Type B pancreatic cell (in vitro differentiated cells): ENCODE measurements at regions not wholly inside any gene's neighbourhood (a gene's known extent, or its start where the extent isn't known, plus 50 kb on each side); places are given as distances from the start of the nearest gene placed in this dataset.
A peak's percentile ranks its signal among the peaks of the same experiment; 100 is the strongest.
"Not testable (repeated sequence)": the region's sequence is repeated elsewhere in the genome, so short reads cannot be mapped to it uniquely, and the experiment has no call there.

Experiments
- DNase-seq: peaks from one replicate; pipeline ENCODE4 v3.0.0; 2021; ENCODE audit warnings: mixed read lengths; ENCODE audit not compliant: unreplicated experiment; ENCODE audit errors: extremely low spot score
- H3K27ac Mint-ChIP-seq: 2 replicates; pipeline ENCODE4 v1.8.0; 2021; ENCODE audit warnings: mild to moderate bottlenecking, mixed read lengths
- H3K27me3 Mint-ChIP-seq: 2 replicates; pipeline ENCODE4 v1.8.0; 2021; ENCODE audit warnings: mixed read lengths
- H3K36me3 Mint-ChIP-seq: 2 replicates; pipeline ENCODE4 v1.8.0; 2021; ENCODE audit warnings: mixed read lengths
- H3K4me1 Mint-ChIP-seq: one replicate; pipeline ENCODE4 v1.8.0; 2021; ENCODE audit warnings: mixed read lengths; ENCODE audit not compliant: unreplicated experiment
- H3K4me3 Mint-ChIP-seq: 2 replicates; pipeline ENCODE4 v1.8.0; 2021; ENCODE audit warnings: mild to moderate bottlenecking, mixed read lengths
- H3K9me3 Mint-ChIP-seq: 2 replicates; pipeline ENCODE4 v1.8.0; 2021; ENCODE audit warnings: mixed read lengths
- TF ChIP-seq, protein P1 (sequence below): fragments of 200-600 bp; sonication (generic); conservative IDR thresholded peaks from 2 replicates; pipeline ENCODE4 v1.5.0; 2021; ENCODE audit warnings: antibody characterized with exemption, mild to moderate bottlenecking

DNA sequence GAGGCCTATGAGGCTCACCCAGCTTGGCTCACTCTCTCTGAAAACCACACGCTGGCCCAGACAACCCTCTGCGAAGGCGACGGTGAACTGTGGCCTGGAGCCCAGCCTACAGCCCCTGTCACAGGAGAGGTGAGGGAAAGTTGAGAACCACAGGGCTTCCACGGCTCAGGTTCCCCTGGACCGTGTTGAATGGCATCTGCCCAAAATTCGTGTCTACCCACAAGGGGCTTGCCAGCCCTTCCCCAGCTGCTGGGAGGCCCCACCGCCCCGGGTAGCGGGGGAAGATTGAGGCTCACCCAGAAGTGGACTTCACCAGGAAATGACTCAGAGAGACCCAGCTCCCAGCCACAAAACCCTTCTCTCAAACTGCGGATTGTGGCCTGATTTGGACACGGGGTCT, 197.1 kb downstream of the CTTN start:
- TF ChIP-seq, protein P1, sequence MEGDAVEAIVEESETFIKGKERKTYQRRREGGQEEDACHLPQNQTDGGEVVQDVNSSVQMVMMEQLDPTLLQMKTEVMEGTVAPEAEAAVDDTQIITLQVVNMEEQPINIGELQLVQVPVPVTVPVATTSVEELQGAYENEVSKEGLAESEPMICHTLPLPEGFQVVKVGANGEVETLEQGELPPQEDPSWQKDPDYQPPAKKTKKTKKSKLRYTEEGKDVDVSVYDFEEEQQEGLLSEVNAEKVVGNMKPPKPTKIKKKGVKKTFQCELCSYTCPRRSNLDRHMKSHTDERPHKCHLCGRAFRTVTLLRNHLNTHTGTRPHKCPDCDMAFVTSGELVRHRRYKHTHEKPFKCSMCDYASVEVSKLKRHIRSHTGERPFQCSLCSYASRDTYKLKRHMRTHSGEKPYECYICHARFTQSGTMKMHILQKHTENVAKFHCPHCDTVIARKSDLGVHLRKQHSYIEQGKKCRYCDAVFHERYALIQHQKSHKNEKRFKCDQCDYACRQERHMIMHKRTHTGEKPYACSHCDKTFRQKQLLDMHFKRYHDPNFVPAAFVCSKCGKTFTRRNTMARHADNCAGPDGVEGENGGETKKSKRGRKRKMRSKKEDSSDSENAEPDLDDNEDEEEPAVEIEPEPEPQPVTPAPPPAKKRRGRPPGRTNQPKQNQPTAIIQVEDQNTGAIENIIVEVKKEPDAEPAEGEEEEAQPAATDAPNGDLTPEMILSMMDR = no peak
- H3K27ac Mint-ChIP-seq = peak overlapping the region; percentile 61

DNA sequence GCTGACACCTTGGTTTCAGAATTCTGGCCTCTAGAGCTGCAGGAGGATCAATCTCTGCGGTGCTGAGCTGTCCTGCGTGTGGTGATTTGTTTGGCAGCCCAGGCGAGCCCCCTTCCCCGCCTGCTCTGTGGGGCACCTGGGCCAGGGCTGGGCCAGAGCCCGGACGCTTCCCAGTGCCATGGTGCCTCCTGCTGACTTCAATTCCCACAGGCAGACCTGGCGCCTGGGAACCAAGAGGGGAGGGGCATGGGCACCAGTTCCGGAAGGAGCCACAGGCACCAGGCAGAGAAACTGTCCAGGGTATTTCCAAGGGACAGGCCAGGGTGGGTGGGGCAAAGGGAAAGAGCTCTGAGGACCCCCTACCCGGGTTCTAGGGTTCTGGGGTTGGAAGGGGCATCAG, 197.8 kb downstream of the CTTN start:
- Mint-ChIP-seq H3K27me3 (no peaks in the 10 kb centered on the region), H3K9me3 (no peaks in the 10 kb centered on the region), H3K36me3 (no peaks in the 10 kb centered on the region), H3K4me1 (peaks cover 13% of the 10 kb centered on the region), H3K4me3 (no peak overlapping the region), H3K27ac (no peak overlapping the region)
- TF ChIP-seq, protein P1 = no peak
- no peak for DNase-seq

More for the DNA sequence above, 197.1 kb downstream of the CTTN start:
- DNase-seq = no peak
- H3K9me3 Mint-ChIP-seq = no peaks in the 10 kb centered on the region
- no peaks in the 10 kb centered on the region for H3K27me3 Mint-ChIP-seq
- peaks cover 14% of the 10 kb centered on the region for H3K4me1 Mint-ChIP-seq
- H3K36me3 Mint-ChIP-seq = no peaks in the 10 kb centered on the region
- H3K4me3 Mint-ChIP-seq = no peak overlapping the region

DNA sequence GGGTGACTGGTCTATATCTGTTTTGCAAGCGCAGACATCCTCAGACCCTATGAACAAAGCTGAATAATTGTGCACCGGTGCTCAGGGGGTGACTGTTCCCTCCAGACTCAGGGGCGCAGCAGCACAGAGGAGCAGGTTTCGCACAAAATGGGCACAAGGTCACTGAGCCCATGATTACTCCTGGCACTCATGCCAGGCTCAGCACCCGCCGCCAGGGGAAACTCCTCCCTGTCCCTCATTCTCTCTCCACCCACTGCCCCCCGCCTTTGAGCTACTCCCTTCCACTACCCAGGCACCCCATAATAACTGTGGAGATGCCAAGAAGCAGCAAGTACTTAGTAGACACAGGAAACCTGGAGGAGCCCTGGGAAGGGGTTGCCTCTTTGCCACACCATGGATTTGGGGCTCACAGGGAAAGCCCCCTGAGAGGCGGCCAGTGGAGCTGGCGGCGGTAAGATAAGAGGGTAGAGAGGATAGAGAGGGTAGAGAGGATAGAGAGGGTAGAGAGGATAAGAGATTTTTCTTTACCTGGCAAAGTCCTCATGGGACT, 198.8 kb downstream of the CTTN start:
- no peak for DNase-seq
- Mint-ChIP-seq H3K9me3 (no peaks in the 10 kb centered on the region), H3K4me3 (no peak overlapping the region), H3K27me3 (no peaks in the 10 kb centered on the region), H3K36me3 (no peaks in the 10 kb centered on the region), H3K4me1 (peaks cover 20% of the 10 kb centered on the region), H3K27ac (no peak overlapping the region)
- TF ChIP-seq, protein P1 = no peak

DNA sequence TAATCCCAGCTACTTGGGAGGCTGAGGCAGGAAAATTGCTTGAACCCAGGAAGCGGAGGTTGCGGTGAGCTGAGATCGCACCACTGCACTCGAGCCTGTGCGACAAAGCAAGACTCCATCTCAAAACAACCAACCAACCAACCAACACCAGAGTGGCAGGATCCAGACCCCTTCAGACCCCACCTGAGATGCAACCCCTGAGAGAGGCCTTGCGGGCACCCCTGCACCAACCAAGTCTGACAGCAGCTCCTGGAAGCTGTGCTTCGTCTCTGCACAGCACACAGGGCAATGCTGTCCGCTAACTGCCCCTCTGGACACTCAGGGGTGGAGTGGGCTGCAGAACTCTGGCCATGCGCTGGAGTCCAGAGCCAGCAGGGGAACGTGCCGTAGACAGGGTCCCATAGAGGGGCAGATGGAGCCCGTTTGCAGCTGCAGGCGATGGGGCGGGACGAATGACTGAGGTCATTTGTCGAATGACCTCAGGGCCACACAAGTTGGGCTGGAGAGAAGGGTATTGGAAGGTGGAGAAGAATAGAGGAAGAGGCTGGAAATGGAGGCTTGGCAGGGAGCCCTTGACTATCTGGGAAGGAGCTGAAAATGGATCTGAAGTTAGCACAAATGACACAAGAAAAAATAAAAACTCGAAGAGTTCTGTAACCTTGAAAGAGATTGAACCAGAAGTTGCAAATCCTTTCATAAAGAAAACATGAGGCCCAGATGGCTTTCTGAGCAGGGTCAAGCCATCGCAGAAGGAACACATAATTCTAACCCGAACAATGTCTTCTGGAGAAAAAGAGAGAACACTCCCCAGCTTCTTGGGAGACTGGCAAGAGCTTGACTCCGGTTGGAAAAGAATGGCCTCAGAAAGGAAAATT, 199.7 kb downstream of the CTTN start:
- no peaks in the 10 kb centered on the region for H3K9me3 Mint-ChIP-seq
- DNase-seq = no peak
- H3K4me3 Mint-ChIP-seq = no peak overlapping the region
- H3K36me3 Mint-ChIP-seq = no peaks in the 10 kb centered on the region
- TF ChIP-seq, protein P1 = no peak
- peaks cover 23% of the 10 kb centered on the region for H3K4me1 Mint-ChIP-seq
- H3K27ac Mint-ChIP-seq = no peak overlapping the region
- no peaks in the 10 kb centered on the region for H3K27me3 Mint-ChIP-seq

DNA sequence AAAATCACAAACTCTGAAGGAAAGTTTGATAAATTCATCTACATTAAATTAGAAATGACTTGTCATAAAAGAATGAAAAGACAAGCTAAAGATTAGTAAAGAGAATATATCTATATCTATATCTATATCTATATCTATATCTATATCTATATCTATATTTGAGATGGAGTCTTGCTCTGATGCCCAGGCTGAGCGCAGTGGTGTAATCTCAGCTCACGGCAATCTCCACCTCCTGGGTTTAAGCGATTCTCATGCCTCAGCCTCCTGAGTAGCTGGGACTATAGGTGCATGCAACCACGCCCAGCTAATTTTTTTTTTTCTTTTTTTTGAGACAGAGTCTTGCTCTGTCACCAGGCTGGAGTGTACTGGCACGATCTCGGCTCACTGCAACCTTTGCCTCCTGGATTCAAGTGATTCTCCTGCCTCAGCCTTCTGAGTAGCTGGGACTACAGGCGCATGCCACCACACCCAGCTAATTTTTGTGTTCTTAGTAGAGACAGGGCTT, 202.6 kb downstream of the CTTN start:
- H3K27me3 Mint-ChIP-seq, DNase-seq, H3K27ac Mint-ChIP-seq, H3K4me3 Mint-ChIP-seq, H3K36me3 Mint-ChIP-seq, H3K9me3 Mint-ChIP-seq: not testable (repeated sequence)
- H3K4me1 Mint-ChIP-seq = peaks cover 30% of the 10 kb centered on the region

DNA sequence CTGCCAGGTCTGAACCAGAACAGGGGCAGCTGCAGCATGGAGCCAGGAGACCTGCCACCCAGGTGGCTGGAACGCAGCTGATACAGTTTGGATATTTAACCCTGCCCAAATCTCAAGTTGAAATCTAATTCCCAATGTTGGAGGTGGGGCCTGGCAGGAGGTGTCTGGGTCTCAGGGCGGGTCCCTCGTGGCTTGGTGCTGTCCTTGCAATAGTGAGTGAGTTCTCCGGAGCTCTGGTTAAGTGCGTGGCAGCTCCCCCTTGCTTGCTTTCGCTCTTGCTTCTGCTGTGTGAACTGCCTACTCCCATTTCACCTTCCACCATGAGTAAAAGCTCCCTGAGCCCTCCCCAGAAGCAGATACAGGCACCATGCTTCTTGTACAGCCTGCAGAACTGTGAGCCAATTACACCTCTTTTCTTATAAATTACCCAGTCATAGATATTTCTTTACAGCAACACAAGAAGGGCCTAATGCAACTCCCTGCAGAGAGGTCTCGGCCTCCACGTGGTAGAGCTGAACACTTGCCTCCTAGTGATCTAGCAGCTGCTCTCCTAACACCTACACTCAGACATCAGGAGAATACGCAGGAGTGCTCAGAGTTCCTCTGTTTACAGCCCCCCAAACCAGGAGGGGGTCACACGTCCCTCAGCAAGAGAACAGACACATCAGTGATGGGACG, 203.7 kb downstream of the CTTN start:
- Mint-ChIP-seq H3K4me1 (peaks cover 32% of the 10 kb centered on the region), H3K9me3 (no peaks in the 10 kb centered on the region), H3K27ac (no peak overlapping the region), H3K36me3 (no peaks in the 10 kb centered on the region), H3K4me3 (no peak overlapping the region), H3K27me3 (no peaks in the 10 kb centered on the region)
- TF ChIP-seq, protein P1 = no peak
- DNase-seq = no peak
